ENCODE measurements at regions not wholly inside any gene's neighbourhood (a gene's known extent, or its start where the extent isn't known, plus 50 kb on each side); places are given as distances from the start of the nearest gene placed in this dataset.

GRCh38 chr5:166651234-166651633 is 1640.2 kb upstream of the WWC1 start:
- no peak for TF ChIP-seq CTCF (IDR thresholded peaks at IDR 0.05)
- TF ChIP-seq POLR2A (IDR thresholded peaks at IDR 0.05): no peak
